Mesendoderm (in vitro differentiated cells): ENCODE measurements at regions not wholly inside any gene's neighbourhood (a gene's known extent, or its start where the extent isn't known, plus 50 kb on each side); places are given as distances from the start of the nearest gene placed in this dataset.

Source experiments
- DNase-seq: peaks from one replicate; pipeline ENCODE4 v3.0.0; 2013
- H2AK5ac ChIP-seq: 2 replicates; pipeline ENCODE4 v1.6.1; 2013; ENCODE audit warnings: low read length, inconsistent platforms
- H2BK120ac ChIP-seq: 2 replicates; pipeline ENCODE4 v1.6.1; 2013; ENCODE audit warnings: low read depth, mild to moderate bottlenecking, low read length, moderate library complexity, mixed read lengths
- H2BK15ac ChIP-seq: replicated peaks from 2 replicates; pipeline ENCODE4 v1.6.1; 2013; ENCODE audit warnings: low read depth, mild to moderate bottlenecking, moderate library complexity
- H2BK5ac ChIP-seq: 2 replicates; pipeline ENCODE4 v1.6.1; 2013; ENCODE audit warnings: low read length, inconsistent platforms
- H3K18ac ChIP-seq: 2 replicates; pipeline ENCODE4 v1.6.1; 2013; ENCODE audit warnings: mild to moderate bottlenecking, low read length, mixed read lengths
- H3K23ac ChIP-seq: one replicate; pipeline ENCODE4 v1.6.1; 2013; ENCODE audit warnings: low read length
- H3K27ac ChIP-seq: 2 replicates; pipeline ENCODE4 v1.5.1; 2013; ENCODE audit warnings: low read depth, mild to moderate bottlenecking, inconsistent platforms, low read length, moderate library complexity
- H3K27me3 ChIP-seq: 2 replicates; pipeline ENCODE4 v1.6.1; 2013; ENCODE audit warnings: low read length, control low read depth, mild to moderate bottlenecking, inconsistent platforms; ENCODE audit not compliant: insufficient read depth, poor library complexity
- H3K36me3 ChIP-seq: 2 replicates; pipeline ENCODE4 v1.6.1; 2013; ENCODE audit warnings: low read length, inconsistent platforms; ENCODE audit not compliant: control insufficient read depth, insufficient read depth
- H3K4ac ChIP-seq: one replicate; pipeline ENCODE4 v1.6.1; 2013; ENCODE audit warnings: low read depth, mild to moderate bottlenecking, low read length, moderate library complexity
- H3K4me1 ChIP-seq: 2 replicates; pipeline ENCODE4 v1.6.1; 2013; ENCODE audit warnings: low read depth, low read length, inconsistent platforms; ENCODE audit not compliant: control insufficient read depth
- H3K4me2 ChIP-seq: 2 replicates; pipeline ENCODE4 v1.6.1; 2013; ENCODE audit warnings: low read length
- H3K4me3 ChIP-seq: 2 replicates; pipeline ENCODE4 v1.5.1; 2013; ENCODE audit warnings: mild to moderate bottlenecking, low read length
- H3K56ac ChIP-seq: one replicate; pipeline ENCODE4 v1.6.1; 2013; ENCODE audit warnings: low read length
- H3K79me1 ChIP-seq: 2 replicates; pipeline ENCODE4 v1.6.1; 2013; ENCODE audit warnings: low read length, inconsistent platforms
- H3K79me2 ChIP-seq: 2 replicates; pipeline ENCODE4 v1.6.1; 2013; ENCODE audit warnings: mild to moderate bottlenecking, low read length; ENCODE audit not compliant: control insufficient read depth, insufficient read depth
- H3K9ac ChIP-seq: 2 replicates; pipeline ENCODE4 v1.6.1; 2013; ENCODE audit warnings: low read length, inconsistent platforms
- H4K5ac ChIP-seq: one replicate; pipeline ENCODE4 v1.6.1; 2013; ENCODE audit warnings: low read length
- H4K8ac ChIP-seq: one replicate; pipeline ENCODE4 v1.6.1; 2013; ENCODE audit warnings: low read depth, mild to moderate bottlenecking, control low read depth, low read length, moderate library complexity
- WGBS: extraction: QIAGEN DNeasy Blood & Tissue Kit; methylation state at CpG from one replicate; pipeline ENCODE4 v1.1.7; 2013; ENCODE audit warnings: low lambda C conversion rate, missing lambda C conversion rate; ENCODE audit not compliant: insufficient coverage; ENCODE audit errors: extremely low coverage; 5-methylcytosine and 5-hydroxymethylcytosine counted together

DNA sequence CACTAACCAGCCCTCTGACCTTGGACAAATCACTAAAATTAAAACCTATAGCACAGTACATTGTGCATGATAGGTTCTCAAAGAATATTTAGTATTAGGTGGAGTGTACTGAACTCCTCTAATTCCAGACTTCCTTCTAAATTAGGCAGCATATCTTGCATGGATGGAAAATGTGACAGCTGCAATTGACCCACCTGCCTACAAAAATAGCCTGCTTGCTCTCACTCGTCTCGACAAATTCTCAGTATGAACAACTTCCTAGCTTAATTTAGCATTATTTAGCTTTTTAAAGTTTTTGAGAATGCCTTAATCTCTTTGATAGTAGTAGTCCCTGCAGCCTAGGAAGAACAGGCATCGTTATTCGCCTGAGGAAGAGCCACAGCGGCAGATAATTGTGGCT is 482.0 kb downstream of the PIK3C3 start:
- no CpG with 5 or more reads among the region's 5 CpGs for WGBS
- Histone ChIP-seq H3K4ac (no peak overlapping the region), H4K5ac (no peak overlapping the region)

GRCh38 chr18:42437646-42438045 is 482.6 kb downstream of the PIK3C3 start:
- H4K8ac ChIP-seq: no peak overlapping the region
- H3K23ac ChIP-seq: no peak overlapping the region
- WGBS: no CpG with 5 or more reads among the region's 2 CpGs
- H3K27ac ChIP-seq: no peak overlapping the region
- H2BK120ac ChIP-seq: no peak overlapping the region
- H3K4me1 ChIP-seq: no peaks in the 10 kb centered on the region
- no peaks in the 10 kb centered on the region for H3K36me3 ChIP-seq
- H3K9ac ChIP-seq: no peak overlapping the region
- no peak overlapping the region for H2BK5ac ChIP-seq
- no peak overlapping the region for H3K18ac ChIP-seq
- no peaks in the 10 kb centered on the region for H3K79me2 ChIP-seq
- no peak overlapping the region for H3K4me2 ChIP-seq
- no peak overlapping the region for H2AK5ac ChIP-seq
- H3K56ac ChIP-seq: no peak overlapping the region
- H3K4ac ChIP-seq: no peak overlapping the region
- no peak for DNase-seq
- no peaks in the 10 kb centered on the region for H3K27me3 ChIP-seq
- no peak overlapping the region for H3K4me3 ChIP-seq
- H3K79me1 ChIP-seq: no peaks in the 10 kb centered on the region
- H4K5ac ChIP-seq: no peak overlapping the region
- no peak overlapping the region for H2BK15ac ChIP-seq

More for the DNA sequence above, 482.0 kb downstream of the PIK3C3 start:
- H2BK120ac ChIP-seq: no peak overlapping the region
- H3K4me2 ChIP-seq: no peak overlapping the region
- DNase-seq: no peak
- no peaks in the 10 kb centered on the region for H3K79me2 ChIP-seq
- no peaks in the 10 kb centered on the region for H3K36me3 ChIP-seq
- no peak overlapping the region for H2BK15ac ChIP-seq
- H2AK5ac ChIP-seq: no peak overlapping the region
- no peaks in the 10 kb centered on the region for H3K79me1 ChIP-seq
- H3K23ac ChIP-seq: no peak overlapping the region
- no peak overlapping the region for H2BK5ac ChIP-seq
- no peaks in the 10 kb centered on the region for H3K27me3 ChIP-seq
- H3K4me3 ChIP-seq: no peak overlapping the region
- H3K4me1 ChIP-seq: no peaks in the 10 kb centered on the region
- no peak overlapping the region for H3K56ac ChIP-seq
- no peak overlapping the region for H3K18ac ChIP-seq
- no peak overlapping the region for H4K8ac ChIP-seq
- H3K27ac ChIP-seq: no peak overlapping the region
- no peak overlapping the region for H3K9ac ChIP-seq

GRCh38 chr18:42442656-42443055 is 487.6 kb downstream of the PIK3C3 start:
- no peak for DNase-seq
- no peaks in the 10 kb centered on the region for H3K79me1 ChIP-seq
- no peak overlapping the region for H2BK15ac ChIP-seq
- no peak overlapping the region for H3K18ac ChIP-seq
- H2BK120ac ChIP-seq: no peak overlapping the region
- H3K36me3 ChIP-seq: no peaks in the 10 kb centered on the region
- no peak overlapping the region for H3K4me2 ChIP-seq
- H2AK5ac ChIP-seq: no peak overlapping the region
- no peak overlapping the region for H3K27ac ChIP-seq
- H3K79me2 ChIP-seq: no peaks in the 10 kb centered on the region
- no peak overlapping the region for H3K56ac ChIP-seq
- no peaks in the 10 kb centered on the region for H3K4me1 ChIP-seq
- no peak overlapping the region for H4K8ac ChIP-seq
- H3K27me3 ChIP-seq: no peaks in the 10 kb centered on the region
- H3K4ac ChIP-seq: no peak overlapping the region
- H4K5ac ChIP-seq: no peak overlapping the region
- H3K9ac ChIP-seq: no peak overlapping the region
- H3K23ac ChIP-seq: no peak overlapping the region
- no peak overlapping the region for H3K4me3 ChIP-seq
- no CpG with 5 or more reads among the region's 3 CpGs for WGBS
- H2BK5ac ChIP-seq: no peak overlapping the region

- no peaks in the 10 kb centered on the region for H3K4me1 ChIP-seq
- H4K5ac ChIP-seq: no peak overlapping the region
- H3K27me3 ChIP-seq: no peaks in the 10 kb centered on the region
- no peak for DNase-seq
- H3K23ac ChIP-seq: no peak overlapping the region
- no peak overlapping the region for H2BK15ac ChIP-seq
- no peaks in the 10 kb centered on the region for H3K79me2 ChIP-seq
- H3K56ac ChIP-seq: no peak overlapping the region
- H3K27ac ChIP-seq: no peak overlapping the region
- H4K8ac ChIP-seq: no peak overlapping the region
- H2BK5ac ChIP-seq: no peak overlapping the region
- H3K9ac ChIP-seq: no peak overlapping the region
- WGBS: no CpG with 5 or more reads among the region's 1 CpG
- H3K4ac ChIP-seq: no peak overlapping the region
- H3K4me3 ChIP-seq: no peak overlapping the region
- no peak overlapping the region for H3K4me2 ChIP-seq
- H3K36me3 ChIP-seq: no peaks in the 10 kb centered on the region
- H2AK5ac ChIP-seq: no peak overlapping the region
- H3K79me1 ChIP-seq: no peaks in the 10 kb centered on the region
- H3K18ac ChIP-seq: no peak overlapping the region
- H2BK120ac ChIP-seq: no peak overlapping the region
These were observed 489.3 kb downstream of the PIK3C3 start for GRCh38 chr18:42444349-42444748.

DNA sequence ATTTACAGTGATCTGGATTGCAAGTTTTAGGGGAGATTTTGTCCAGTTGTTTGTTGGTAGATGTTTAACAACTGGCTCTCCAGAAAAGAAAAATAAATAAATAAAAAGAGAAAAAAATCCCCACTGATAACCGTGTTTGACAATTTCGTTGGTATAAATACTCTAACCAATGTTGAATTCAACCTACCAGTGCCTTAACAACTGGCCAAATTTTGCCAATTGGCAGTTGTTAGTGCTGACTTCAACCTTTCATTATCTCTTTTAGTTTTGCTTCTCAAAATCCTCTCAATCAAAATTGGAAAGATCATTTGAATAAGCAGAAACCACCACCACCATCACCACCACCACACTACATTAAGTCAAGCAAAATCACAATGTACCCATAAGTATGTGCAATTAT is 490.3 kb downstream of the PIK3C3 start:
- no peak overlapping the region for H2BK15ac ChIP-seq
- no peak overlapping the region for H2AK5ac ChIP-seq
- no peak overlapping the region for H2BK5ac ChIP-seq
- H4K5ac ChIP-seq: no peak overlapping the region
- H3K23ac ChIP-seq: no peak overlapping the region
- H2BK120ac ChIP-seq: no peak overlapping the region
- no peaks in the 10 kb centered on the region for H3K27me3 ChIP-seq
- no peaks in the 10 kb centered on the region for H3K36me3 ChIP-seq
- H3K18ac ChIP-seq: no peak overlapping the region
- H3K79me2 ChIP-seq: no peaks in the 10 kb centered on the region
- no peak overlapping the region for H3K4me3 ChIP-seq
- no peak overlapping the region for H3K56ac ChIP-seq
- WGBS: no CpG with 5 or more reads among the region's 2 CpGs
- H3K27ac ChIP-seq: no peak overlapping the region
- no peaks in the 10 kb centered on the region for H3K4me1 ChIP-seq
- no peak overlapping the region for H3K9ac ChIP-seq
- H3K4me2 ChIP-seq: no peak overlapping the region
- H4K8ac ChIP-seq: no peak overlapping the region
- H3K4ac ChIP-seq: no peak overlapping the region
- no peak for DNase-seq
- no peaks in the 10 kb centered on the region for H3K79me1 ChIP-seq

DNA sequence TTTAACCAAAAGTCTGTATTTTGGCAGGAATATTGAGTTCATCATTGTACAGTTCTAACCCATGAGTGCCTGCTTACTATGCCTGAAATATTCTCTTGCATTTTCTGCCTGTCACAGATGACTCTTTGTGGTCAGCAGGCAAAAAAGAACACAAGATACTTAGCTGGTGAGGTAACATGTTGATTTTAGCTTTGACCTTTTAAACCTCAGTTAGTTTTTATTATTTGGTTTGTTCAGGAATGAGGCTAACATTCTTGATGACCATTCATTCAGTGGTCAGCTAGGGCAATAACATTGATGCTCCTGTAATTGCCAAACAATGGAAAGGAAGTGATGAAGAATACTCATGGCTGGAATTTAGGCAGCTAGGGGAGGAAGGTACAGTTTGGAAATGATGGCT is 491.2 kb downstream of the PIK3C3 start:
- Histone ChIP-seq H3K27ac (no peak overlapping the region), H2BK15ac (no peak overlapping the region), H3K79me2 (no peaks in the 10 kb centered on the region), H3K23ac (no peak overlapping the region), H4K5ac (no peak overlapping the region), H3K79me1 (no peaks in the 10 kb centered on the region), H3K4ac (no peak overlapping the region), H4K8ac (no peak overlapping the region), H3K4me2 (no peak overlapping the region), H3K36me3 (no peaks in the 10 kb centered on the region), H3K4me1 (no peaks in the 10 kb centered on the region), H3K4me3 (no peak overlapping the region), H3K56ac (no peak overlapping the region), H3K18ac (no peak overlapping the region), H2BK5ac (no peak overlapping the region), H3K27me3 (no peaks in the 10 kb centered on the region), H3K9ac (no peak overlapping the region), H2BK120ac (no peak overlapping the region), H2AK5ac (no peak overlapping the region)
- no peak for DNase-seq
